ENCODE measurements at regions not wholly inside any gene's neighbourhood (a gene's known extent, or its start where the extent isn't known, plus 50 kb on each side); places are given as distances from the start of the nearest gene placed in this dataset.
"Not testable (repeated sequence)": the region's sequence is repeated elsewhere in the genome, so short reads cannot be mapped to it uniquely, and the experiment has no call there.

- H3K9me3 ChIP-seq = not testable (repeated sequence)
These were observed 231.1 kb downstream of the LIPI start for GRCh38 chr21:13979608-13980007.

GRCh38 chr21:13974582-13974981 is 236.2 kb downstream of the LIPI start:
- intact Hi-C loops (cut with DNase I); DNase-seq; H3K27ac ChIP-seq; H3K9me3 ChIP-seq; H3K36me3 ChIP-seq (ENCODE audit: insufficient read depth in 1 of 2, low read depth in 1 of 2); H3K27me3 ChIP-seq (ENCODE audit: insufficient read depth in 3 of 3, low read length in 2 of 3); ATAC-seq; H3K4me1 ChIP-seq; H3K4me3 ChIP-seq: not testable (repeated sequence)

More at GRCh38 chr21:13979608-13980007, 231.1 kb downstream of the LIPI start:
- H3K27me3 ChIP-seq (ENCODE audit: insufficient read depth in 3 of 3, low read length in 2 of 3); H3K4me1 ChIP-seq; H3K27ac ChIP-seq; intact Hi-C loops (cut with DNase I); DNase-seq; H3K36me3 ChIP-seq (ENCODE audit: insufficient read depth in 1 of 2, low read depth in 1 of 2); ATAC-seq: not testable (repeated sequence)
- 15 to 87% (median 19%) methylated on average over 26 of the region's 26 CpGs for WGBS, 3 donors
- H3K4me3 ChIP-seq = peak overlapping the region; percentile 32

- H3K9me3 ChIP-seq; H3K27ac ChIP-seq; H3K4me1 ChIP-seq; H3K36me3 ChIP-seq (ENCODE audit: insufficient read depth in 1 of 2, low read depth in 1 of 2); ATAC-seq; DNase-seq; intact Hi-C loops (cut with DNase I); H3K27me3 ChIP-seq (ENCODE audit: insufficient read depth in 3 of 3, low read length in 2 of 3); H3K4me3 ChIP-seq: not testable (repeated sequence)
- 82 to 95% (median 90%) methylated on average over 3 of the region's 3 CpGs for WGBS, 3 donors
These were observed 240.9 kb downstream of the LIPI start for GRCh38 chr21:13969853-13970252.

- H3K36me3 ChIP-seq (ENCODE audit: insufficient read depth in 1 of 2, low read depth in 1 of 2); H3K4me3 ChIP-seq; intact Hi-C loops (cut with DNase I); H3K27ac ChIP-seq; DNase-seq; ATAC-seq; H3K4me1 ChIP-seq; H3K27me3 ChIP-seq (ENCODE audit: insufficient read depth in 3 of 3, low read length in 2 of 3); H3K9me3 ChIP-seq: not testable (repeated sequence)
- WGBS, 3 donors = 61 to 81% (median 72%) methylated on average over 2 of the region's 2 CpGs
These were observed 241.8 kb downstream of the LIPI start for GRCh38 chr21:13969002-13969401.

GRCh38 chr21:13963259-13963658 is 247.5 kb downstream of the LIPI start:
- intact Hi-C loops (cut with DNase I); H3K4me1 ChIP-seq; H3K4me3 ChIP-seq; H3K27me3 ChIP-seq (ENCODE audit: insufficient read depth in 3 of 3, low read length in 2 of 3); DNase-seq; H3K9me3 ChIP-seq; H3K36me3 ChIP-seq (ENCODE audit: insufficient read depth in 1 of 2, low read depth in 1 of 2); H3K27ac ChIP-seq; ATAC-seq: not testable (repeated sequence)
- WGBS, 3 donors = 71 to 86% (median 82%) methylated on average over 3 of the region's 3 CpGs

- intact Hi-C loops (cut with DNase I) = no loop called here
- WGBS, 3 donors = 90 to 93% (median 90%) methylated on average over 21 of the region's 21 CpGs
- DNase-seq = no peak
These were observed 273.5 kb downstream of the LIPI start for GRCh38 chr21:13937236-13937635.

GRCh38 chr21:13936033-13936937 is 274.5 kb downstream of the LIPI start:
- H3K4me1 ChIP-seq; H3K27ac ChIP-seq; H3K9me3 ChIP-seq; intact Hi-C loops (cut with DNase I); H3K36me3 ChIP-seq (ENCODE audit: insufficient read depth in 1 of 2, low read depth in 1 of 2); H3K4me3 ChIP-seq; H3K27me3 ChIP-seq (ENCODE audit: insufficient read depth in 3 of 3, low read length in 2 of 3); ATAC-seq: not testable (repeated sequence)
- 93 to 96% (median 95%) methylated on average over 34 to 38 of the region's 38 CpGs for WGBS, 3 donors
- peak; percentile 10 to 36 for DNase-seq

More at GRCh38 chr21:13937236-13937635, 273.5 kb downstream of the LIPI start:
- no peak overlapping the region for H3K4me3 ChIP-seq
- H3K9me3 ChIP-seq = no peaks in the 10 kb centered on the region
- no peaks in the 10 kb centered on the region for H3K36me3 ChIP-seq (ENCODE audit: insufficient read depth in 1 of 2, low read depth in 1 of 2)
- no peak for TF ChIP-seq CTCF (IDR thresholded peaks at IDR 0.05)
- no peaks in the 10 kb centered on the region for H3K4me1 ChIP-seq
- no peak for ATAC-seq
- H3K27me3 ChIP-seq (ENCODE audit: insufficient read depth in 3 of 3, low read length in 2 of 3) = no peaks in the 10 kb centered on the region
- no peak overlapping the region for H3K27ac ChIP-seq

- H3K4me1 ChIP-seq; H3K27me3 ChIP-seq (ENCODE audit: insufficient read depth in 3 of 3, low read length in 2 of 3); H3K9me3 ChIP-seq; H3K36me3 ChIP-seq (ENCODE audit: insufficient read depth in 1 of 2, low read depth in 1 of 2); H3K27ac ChIP-seq; DNase-seq; H3K4me3 ChIP-seq; intact Hi-C loops (cut with DNase I); ATAC-seq: not testable (repeated sequence)
- 93 to 97% (median 93%) methylated on average over 19 to 26 of the region's 26 CpGs for WGBS, 3 donors
These were observed 275.2 kb downstream of the LIPI start for GRCh38 chr21:13935396-13936032.

GRCh38 chr21:13934887-13935342 is 275.8 kb downstream of the LIPI start:
- intact Hi-C loops (cut with DNase I); H3K36me3 ChIP-seq (ENCODE audit: insufficient read depth in 1 of 2, low read depth in 1 of 2); H3K27me3 ChIP-seq (ENCODE audit: insufficient read depth in 3 of 3, low read length in 2 of 3); DNase-seq; H3K4me1 ChIP-seq; H3K4me3 ChIP-seq; ATAC-seq; H3K27ac ChIP-seq; H3K9me3 ChIP-seq: not testable (repeated sequence)
- WGBS, 3 donors = 91 to 96% (median 95%) methylated on average over 15 to 23 of the region's 23 CpGs

- intact Hi-C loops (cut with DNase I); H3K4me3 ChIP-seq; H3K27ac ChIP-seq; H3K9me3 ChIP-seq; DNase-seq; H3K4me1 ChIP-seq; ATAC-seq; H3K36me3 ChIP-seq (ENCODE audit: insufficient read depth in 1 of 2, low read depth in 1 of 2); H3K27me3 ChIP-seq (ENCODE audit: insufficient read depth in 3 of 3, low read length in 2 of 3): not testable (repeated sequence)
- 58 to 70% (median 59%) methylated on average over 1 of the region's 1 CpG for WGBS, 3 donors
These were observed 287.6 kb downstream of the LIPI start for GRCh38 chr21:13923175-13923574.
